ENCODE measurements at regions not wholly inside any gene's neighbourhood (a gene's known extent, or its start where the extent isn't known, plus 50 kb on each side); places are given as distances from the start of the nearest gene placed in this dataset.

DNA sequence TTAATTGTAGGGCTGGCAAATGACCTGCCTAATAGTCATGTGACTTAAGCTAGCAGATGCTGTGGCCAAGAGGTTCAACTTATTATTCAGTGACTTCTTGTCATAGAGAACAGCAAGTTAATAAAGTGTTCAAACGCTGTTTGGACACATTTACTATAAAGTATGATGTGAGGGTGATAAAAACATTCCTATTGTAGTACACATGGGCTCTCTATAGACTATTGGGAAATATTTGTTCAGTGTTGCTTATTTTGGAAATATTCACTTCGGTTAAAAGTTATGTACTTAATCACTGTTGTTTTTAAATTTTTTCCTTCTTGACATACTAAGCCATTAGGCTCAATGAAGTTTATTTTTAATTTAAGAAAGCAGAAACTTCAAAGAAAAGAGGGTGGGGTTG lies 345.0 kb downstream of the NNT start:
- TF ChIP-seq CTCF (IDR thresholded peaks at IDR 0.05) (no peak), POLR2A (IDR thresholded peaks at IDR 0.05) (no peak)

Measured in uterus (tissue), 2 donors.